ENCODE measurements at regions not wholly inside any gene's neighbourhood (a gene's known extent, or its start where the extent isn't known, plus 50 kb on each side); places are given as distances from the start of the nearest gene placed in this dataset.

DNA sequence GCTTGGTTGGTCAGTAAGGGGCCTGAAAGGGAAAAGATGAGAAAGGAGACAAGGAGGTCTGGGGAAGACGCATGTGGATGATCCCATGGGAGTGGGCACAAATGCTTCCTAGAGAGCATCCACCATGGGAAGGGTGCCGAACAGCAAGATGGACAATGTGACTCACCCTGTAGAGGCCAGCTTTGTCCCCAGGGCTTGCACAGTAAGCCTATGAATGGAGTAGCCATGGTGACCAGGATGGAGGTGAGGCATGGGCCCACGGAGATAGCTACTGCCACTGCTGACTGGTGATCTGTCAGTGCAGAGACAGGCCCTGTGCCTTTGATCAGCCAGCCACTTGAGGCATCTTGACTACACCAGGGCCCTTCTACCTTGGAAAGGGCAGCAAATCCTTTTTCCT is 172.6 kb downstream of the HAUS1 start:
- intact Hi-C loops (cut with micrococcal nuclease), result no loop called here
- no peak overlapping the region for H3K4me3 Mint-ChIP-seq (ENCODE audit: unreplicated experiment)
- no peak for DNase-seq (ENCODE audit: unreplicated experiment)
- BruUV-seq (replicated peaks), result no TSS peak
- H3K36me3 Mint-ChIP-seq (ENCODE audit: insufficient read depth, unreplicated experiment), result peaks cover 6% of the 10 kb centered on the region
- CTCF ChIA-PET, result interaction anchor here (0.8 to 10.4 kb wide), 3 partner anchors 104 to 383 kb away, joined by 3 to 224 read pairs (median 3); partner anchors contain the start of gene LOXHD1
- H3K27me3 Mint-ChIP-seq (ENCODE audit: insufficient read depth, unreplicated experiment), result no peaks in the 10 kb centered on the region
- POLR2A ChIA-PET, result interaction anchor here (1.0 kb wide), 1 partner anchor 347 kb away, joined by 4 read pairs; no protein-coding TSS in a partner anchor
- peaks cover 13% of the 10 kb centered on the region for H3K4me1 Mint-ChIP-seq (ENCODE audit: insufficient read depth, unreplicated experiment)
- no peak overlapping the region for H3K27ac Mint-ChIP-seq (ENCODE audit: low read depth, unreplicated experiment)
- TF ChIP-seq, protein P1, sequence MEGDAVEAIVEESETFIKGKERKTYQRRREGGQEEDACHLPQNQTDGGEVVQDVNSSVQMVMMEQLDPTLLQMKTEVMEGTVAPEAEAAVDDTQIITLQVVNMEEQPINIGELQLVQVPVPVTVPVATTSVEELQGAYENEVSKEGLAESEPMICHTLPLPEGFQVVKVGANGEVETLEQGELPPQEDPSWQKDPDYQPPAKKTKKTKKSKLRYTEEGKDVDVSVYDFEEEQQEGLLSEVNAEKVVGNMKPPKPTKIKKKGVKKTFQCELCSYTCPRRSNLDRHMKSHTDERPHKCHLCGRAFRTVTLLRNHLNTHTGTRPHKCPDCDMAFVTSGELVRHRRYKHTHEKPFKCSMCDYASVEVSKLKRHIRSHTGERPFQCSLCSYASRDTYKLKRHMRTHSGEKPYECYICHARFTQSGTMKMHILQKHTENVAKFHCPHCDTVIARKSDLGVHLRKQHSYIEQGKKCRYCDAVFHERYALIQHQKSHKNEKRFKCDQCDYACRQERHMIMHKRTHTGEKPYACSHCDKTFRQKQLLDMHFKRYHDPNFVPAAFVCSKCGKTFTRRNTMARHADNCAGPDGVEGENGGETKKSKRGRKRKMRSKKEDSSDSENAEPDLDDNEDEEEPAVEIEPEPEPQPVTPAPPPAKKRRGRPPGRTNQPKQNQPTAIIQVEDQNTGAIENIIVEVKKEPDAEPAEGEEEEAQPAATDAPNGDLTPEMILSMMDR (IDR thresholded peaks at IDR 0.05; ENCODE audit: unreplicated experiment), result no peak
- no peaks in the 10 kb centered on the region for H3K9me3 Mint-ChIP-seq (ENCODE audit: unreplicated experiment)

DNA sequence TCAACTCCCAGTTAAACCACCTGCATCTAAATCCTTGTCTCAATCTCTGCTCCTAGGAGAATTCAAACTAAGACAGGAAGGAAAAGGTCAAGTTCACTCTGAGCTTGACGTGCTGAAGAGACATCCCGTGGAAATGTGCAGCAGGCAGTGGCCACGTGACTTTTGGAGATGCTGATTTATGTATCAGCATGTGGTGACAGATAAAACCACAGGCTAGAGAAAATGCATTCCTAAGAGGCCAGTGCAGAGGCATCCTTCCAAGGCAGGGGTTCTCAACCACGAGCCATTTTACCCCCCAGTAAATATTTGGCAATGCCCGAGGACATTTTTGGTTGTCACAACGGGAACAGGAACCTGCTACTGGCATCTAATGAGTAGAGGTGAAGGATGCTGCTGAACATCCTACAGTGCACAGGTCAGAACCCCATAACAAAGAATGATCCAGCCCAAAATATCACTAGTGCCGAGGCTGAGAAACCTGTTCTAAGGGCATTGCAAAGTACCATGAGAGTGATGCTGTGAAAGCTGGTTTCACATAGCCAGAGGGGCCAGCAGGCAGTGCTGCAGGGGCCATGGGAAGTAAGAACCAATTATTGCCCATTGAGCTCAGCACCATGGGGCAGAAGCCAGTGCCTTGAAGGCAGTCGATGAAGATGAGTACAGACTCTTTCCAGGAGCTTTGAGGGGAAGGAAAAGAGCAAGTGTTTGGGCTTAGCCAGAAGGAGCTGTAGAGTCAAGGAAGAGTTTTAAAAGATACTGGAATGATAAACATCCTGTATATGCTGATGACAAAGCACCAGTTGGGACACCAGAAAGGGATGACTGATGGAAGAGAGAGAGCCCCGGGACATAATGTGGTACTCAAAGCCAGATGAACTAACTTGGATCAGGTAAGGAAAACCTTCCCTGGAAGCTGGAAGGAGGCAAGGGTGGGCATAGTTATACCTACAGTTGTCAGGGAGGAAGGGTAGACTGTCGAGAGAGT is 174.6 kb downstream of the HAUS1 start:
- TF ChIP-seq, protein P1 (IDR thresholded peaks at IDR 0.05; ENCODE audit: unreplicated experiment), result no peak
- H3K4me1 Mint-ChIP-seq (ENCODE audit: insufficient read depth, unreplicated experiment), result peaks cover 25% of the 10 kb centered on the region
- no TSS peak for BruUV-seq (replicated peaks)
- ChIA-PET POLR2A (interaction anchor here (1.2 to 1.6 kb wide), 2 partner anchors 103 to 201 kb away, joined by 3 to 4 read pairs; no protein-coding TSS in a partner anchor), CTCF (interaction anchor here (0.6 to 10.4 kb wide), 8 partner anchors 10 to 381 kb away, joined by 3 to 224 read pairs (median 16); partner anchors contain the start of gene LOXHD1)
- intact Hi-C loops (cut with micrococcal nuclease), result no loop called here
- H3K4me3 Mint-ChIP-seq (ENCODE audit: unreplicated experiment), result no peak overlapping the region
- H3K27ac Mint-ChIP-seq (ENCODE audit: low read depth, unreplicated experiment), result no peak overlapping the region
- H3K9me3 Mint-ChIP-seq (ENCODE audit: unreplicated experiment), result no peaks in the 10 kb centered on the region
- H3K27me3 Mint-ChIP-seq (ENCODE audit: insufficient read depth, unreplicated experiment), result no peaks in the 10 kb centered on the region
- H3K36me3 Mint-ChIP-seq (ENCODE audit: insufficient read depth, unreplicated experiment), result peaks cover 6% of the 10 kb centered on the region
- peak; percentile 32 for DNase-seq (ENCODE audit: unreplicated experiment)

DNA sequence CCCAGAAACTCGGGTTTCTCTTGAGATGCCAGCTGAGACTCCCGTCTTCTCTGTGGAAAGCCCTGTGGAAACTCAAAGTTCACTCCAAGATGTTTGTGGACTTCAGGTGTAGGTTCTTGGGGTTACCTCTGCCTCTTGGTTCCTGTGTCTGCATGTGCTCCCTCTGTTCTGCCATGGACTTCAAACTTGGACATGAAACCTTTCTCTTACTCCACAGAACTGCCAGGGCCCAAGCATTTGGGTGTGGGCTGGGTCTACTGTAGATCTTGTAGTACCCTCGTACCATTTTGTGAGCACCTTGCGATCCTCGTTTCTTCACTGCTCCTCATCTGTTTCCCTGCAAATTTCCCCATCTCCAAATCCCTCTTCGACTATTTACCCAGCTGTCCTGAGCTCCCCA is 175.5 kb downstream of the HAUS1 start:
- Mint-ChIP-seq H3K9me3 (ENCODE audit: unreplicated experiment) (no peaks in the 10 kb centered on the region), H3K4me1 (ENCODE audit: insufficient read depth, unreplicated experiment) (peaks cover 25% of the 10 kb centered on the region), H3K27ac (ENCODE audit: low read depth, unreplicated experiment) (no peak overlapping the region), H3K36me3 (ENCODE audit: insufficient read depth, unreplicated experiment) (no peaks in the 10 kb centered on the region), H3K4me3 (ENCODE audit: unreplicated experiment) (no peak overlapping the region), H3K27me3 (ENCODE audit: insufficient read depth, unreplicated experiment) (no peaks in the 10 kb centered on the region)
- DNase-seq (ENCODE audit: unreplicated experiment), result no peak
- ChIA-PET POLR2A (interaction anchor here (1.6 kb wide), 1 partner anchor 104 kb away, joined by 4 read pairs; no protein-coding TSS in a partner anchor), CTCF (interaction anchor here (1.1 to 10.4 kb wide), 16 partner anchors 8 to 380 kb away, joined by 3 to 224 read pairs (median 11); partner anchors contain the start of gene LOXHD1)
- no TSS peak for BruUV-seq (replicated peaks)
- TF ChIP-seq, protein P1 (IDR thresholded peaks at IDR 0.05; ENCODE audit: unreplicated experiment), result no peak
- intact Hi-C loops (cut with micrococcal nuclease), result loop anchor here (2.0 to 10.0 kb wide), 3 partner anchors 43 to 145 kb away; a partner anchor contains a TSS
